ENCODE measurements at regions not wholly inside any gene's neighbourhood (a gene's known extent, or its start where the extent isn't known, plus 50 kb on each side); places are given as distances from the start of the nearest gene placed in this dataset.

GRCh38 chr16:82395212-82395611, 225.2 kb upstream of the MPHOSPH6 start:
- TF ChIP-seq, protein P1, sequence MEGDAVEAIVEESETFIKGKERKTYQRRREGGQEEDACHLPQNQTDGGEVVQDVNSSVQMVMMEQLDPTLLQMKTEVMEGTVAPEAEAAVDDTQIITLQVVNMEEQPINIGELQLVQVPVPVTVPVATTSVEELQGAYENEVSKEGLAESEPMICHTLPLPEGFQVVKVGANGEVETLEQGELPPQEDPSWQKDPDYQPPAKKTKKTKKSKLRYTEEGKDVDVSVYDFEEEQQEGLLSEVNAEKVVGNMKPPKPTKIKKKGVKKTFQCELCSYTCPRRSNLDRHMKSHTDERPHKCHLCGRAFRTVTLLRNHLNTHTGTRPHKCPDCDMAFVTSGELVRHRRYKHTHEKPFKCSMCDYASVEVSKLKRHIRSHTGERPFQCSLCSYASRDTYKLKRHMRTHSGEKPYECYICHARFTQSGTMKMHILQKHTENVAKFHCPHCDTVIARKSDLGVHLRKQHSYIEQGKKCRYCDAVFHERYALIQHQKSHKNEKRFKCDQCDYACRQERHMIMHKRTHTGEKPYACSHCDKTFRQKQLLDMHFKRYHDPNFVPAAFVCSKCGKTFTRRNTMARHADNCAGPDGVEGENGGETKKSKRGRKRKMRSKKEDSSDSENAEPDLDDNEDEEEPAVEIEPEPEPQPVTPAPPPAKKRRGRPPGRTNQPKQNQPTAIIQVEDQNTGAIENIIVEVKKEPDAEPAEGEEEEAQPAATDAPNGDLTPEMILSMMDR (IDR thresholded peaks at IDR 0.05 in 4 of 5, conservative IDR thresholded peaks at IDR 0.05 in 1 of 5): no peak
- no peak for TF ChIP-seq POLR2A (IDR thresholded peaks at IDR 0.05)
